MG63 (cell line): ENCODE measurements at regions not wholly inside any gene's neighbourhood (a gene's known extent, or its start where the extent isn't known, plus 50 kb on each side); places are given as distances from the start of the nearest gene placed in this dataset.

Source experiments
- DNase-seq: peaks from one replicate; pipeline ENCODE4 v3.0.0-alpha.2; 2020
- H3K27me3 ChIP-seq: fragments of 250-450 bp; sonication (Bioruptor Pico); 2 replicates; pipeline ENCODE4 v1.5.1; 2020; ENCODE audit warnings: mild to moderate bottlenecking, moderate library complexity
- H3K36me3 ChIP-seq: fragments of 250-450 bp; sonication (Bioruptor Pico); 2 replicates; pipeline ENCODE4 v1.5.1; 2020; ENCODE audit warnings: mild to moderate bottlenecking, moderate library complexity
- H3K4me3 ChIP-seq: fragments of 250-450 bp; sonication (Bioruptor Pico); 2 replicates; pipeline ENCODE4 v1.5.1; 2020; ENCODE audit warnings: mild to moderate bottlenecking, moderate library complexity
- H3K9me3 ChIP-seq: fragments of 250-450 bp; sonication (Bioruptor Pico); 2 replicates; pipeline ENCODE4 v1.5.1; 2020; ENCODE audit warnings: mild to moderate bottlenecking, moderate library complexity

DNA sequence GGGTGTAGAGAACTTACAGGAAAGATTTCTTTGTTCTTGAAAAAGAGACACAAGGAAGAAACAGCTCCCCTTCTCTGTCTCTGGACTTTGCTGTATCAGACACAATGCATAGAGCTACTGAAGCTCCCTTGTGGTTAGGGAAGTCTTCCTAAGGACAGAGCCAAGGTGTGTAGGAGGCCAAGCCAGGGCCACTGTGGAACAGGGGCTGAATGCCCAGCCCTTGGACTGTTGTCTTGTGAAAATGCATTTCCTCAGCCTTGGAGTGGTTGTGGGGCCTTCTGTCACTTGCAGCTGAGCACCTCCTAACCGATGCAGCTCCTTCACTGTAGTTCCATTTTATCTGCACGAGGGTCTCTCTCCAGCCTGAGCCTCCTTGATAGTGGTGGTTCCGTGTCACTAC is 353.4 kb downstream of the CCSER2 start:
- no peaks in the 10 kb centered on the region for H3K36me3 ChIP-seq
- no peak for DNase-seq
- no peaks in the 10 kb centered on the region for H3K9me3 ChIP-seq
- peaks cover 4% of the 10 kb centered on the region; the same call in 1 of the 2 replicates for H3K27me3 ChIP-seq
- no peak overlapping the region for H3K4me3 ChIP-seq

GRCh38 chr10:84683550-84683949 is 355.2 kb downstream of the CCSER2 start:
- DNase-seq = no peak
- Histone ChIP-seq H3K4me3 (no peak overlapping the region), H3K36me3 (no peaks in the 10 kb centered on the region), H3K9me3 (no peaks in the 10 kb centered on the region), H3K27me3 (no peaks in the 10 kb centered on the region)

DNA sequence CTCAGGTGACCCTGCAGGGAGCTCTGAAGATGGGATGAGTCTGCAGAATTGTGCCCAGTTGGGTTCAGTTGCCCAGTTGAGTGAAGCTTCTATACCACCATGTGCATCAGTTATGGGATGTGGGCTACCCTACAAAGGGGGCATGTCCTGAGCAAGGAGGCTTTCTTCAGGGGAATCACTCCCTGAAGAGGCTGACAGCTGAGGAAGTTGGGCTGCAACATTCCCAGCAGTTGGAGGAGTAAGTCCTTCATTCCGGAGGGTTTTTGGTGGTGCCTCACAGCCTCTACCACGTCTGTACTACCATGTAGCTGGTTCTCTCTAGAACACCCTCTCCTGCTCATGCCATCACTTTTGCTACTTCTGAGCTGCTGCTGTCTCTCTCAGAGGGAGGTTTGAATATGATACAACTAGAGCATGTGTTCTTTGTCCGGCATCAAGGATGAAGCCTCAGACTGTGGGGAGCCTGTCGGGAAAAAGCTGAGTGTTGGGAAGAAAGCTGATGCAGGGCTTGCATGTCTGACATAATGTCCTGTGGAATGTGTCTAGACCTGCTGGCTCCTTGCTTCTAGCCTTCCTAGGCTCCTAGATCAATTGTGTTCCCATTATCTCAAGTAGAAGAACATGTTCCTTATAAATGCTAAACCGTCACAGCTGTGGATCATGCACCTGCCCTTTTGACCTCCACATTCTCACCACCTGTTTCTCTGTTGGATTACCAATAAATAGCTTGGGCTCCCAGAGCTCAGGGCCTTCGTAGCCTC is 355.8 kb downstream of the CCSER2 start:
- no peaks in the 10 kb centered on the region for H3K27me3 ChIP-seq
- no peak for DNase-seq
- no peaks in the 10 kb centered on the region for H3K36me3 ChIP-seq
- H3K9me3 ChIP-seq = no peaks in the 10 kb centered on the region
- H3K4me3 ChIP-seq = no peak overlapping the region

DNA sequence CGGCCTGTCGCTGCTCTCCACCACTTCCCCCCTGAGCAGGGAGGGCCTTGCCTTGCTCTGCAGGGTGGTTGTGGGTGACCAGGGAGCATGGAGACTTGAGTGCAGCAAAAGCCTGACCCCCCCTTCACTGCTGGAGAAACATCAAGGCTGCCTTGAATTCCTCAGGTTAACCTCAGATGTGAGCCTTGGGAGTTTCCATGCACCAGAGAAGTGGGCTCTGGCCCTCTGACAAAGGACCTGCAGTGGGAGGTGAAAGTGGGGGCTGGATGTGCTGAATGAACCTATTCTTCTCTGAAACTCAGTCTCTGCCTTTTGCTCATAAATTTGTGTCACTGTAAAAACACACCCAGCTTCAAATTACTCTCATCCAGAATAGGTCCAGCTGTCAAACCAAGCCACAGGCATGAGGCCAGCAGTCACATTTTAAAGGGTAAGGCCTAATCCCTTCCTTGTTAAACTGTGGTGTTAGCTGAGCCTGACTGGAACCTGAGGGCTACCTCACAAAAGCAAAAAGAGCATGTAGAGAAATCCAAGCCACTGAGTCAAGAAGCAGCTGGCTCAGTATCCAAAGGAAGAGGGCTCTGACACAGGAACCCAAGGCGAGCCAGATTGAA is 356.8 kb downstream of the CCSER2 start:
- H3K36me3 ChIP-seq = no peaks in the 10 kb centered on the region
- no peaks in the 10 kb centered on the region for H3K27me3 ChIP-seq
- DNase-seq = no peak
- no peaks in the 10 kb centered on the region for H3K9me3 ChIP-seq
- H3K4me3 ChIP-seq = no peak overlapping the region

GRCh38 chr10:84693006-84693405 is 364.6 kb downstream of the CCSER2 start:
- H3K4me3 ChIP-seq = no peak overlapping the region
- H3K27me3 ChIP-seq = no peaks in the 10 kb centered on the region
- H3K36me3 ChIP-seq = no peaks in the 10 kb centered on the region
- DNase-seq = no peak
- H3K9me3 ChIP-seq = no peaks in the 10 kb centered on the region

DNA sequence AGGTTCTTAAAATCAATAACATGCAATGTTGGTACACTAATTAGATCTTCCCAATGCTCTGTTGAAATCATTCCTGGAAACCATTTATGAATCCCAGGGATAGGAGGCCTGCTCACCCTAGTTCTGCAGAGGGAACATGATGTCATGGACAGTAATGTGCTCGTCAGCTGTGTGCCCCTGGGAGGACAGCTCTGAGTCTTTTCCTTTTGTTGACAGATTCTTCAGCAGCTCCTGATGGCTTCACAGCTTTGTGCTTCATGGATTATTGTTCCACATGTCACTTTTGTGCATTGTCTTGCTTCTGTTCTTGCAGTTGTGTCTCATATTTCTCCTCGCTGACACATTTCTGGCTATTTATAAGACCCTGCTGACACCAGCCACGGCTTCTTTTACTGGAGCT is 367.5 kb downstream of the CCSER2 start:
- Histone ChIP-seq H3K36me3 (no peaks in the 10 kb centered on the region), H3K9me3 (no peaks in the 10 kb centered on the region), H3K27me3 (no peaks in the 10 kb centered on the region), H3K4me3 (no peak overlapping the region)
- no peak for DNase-seq

DNA sequence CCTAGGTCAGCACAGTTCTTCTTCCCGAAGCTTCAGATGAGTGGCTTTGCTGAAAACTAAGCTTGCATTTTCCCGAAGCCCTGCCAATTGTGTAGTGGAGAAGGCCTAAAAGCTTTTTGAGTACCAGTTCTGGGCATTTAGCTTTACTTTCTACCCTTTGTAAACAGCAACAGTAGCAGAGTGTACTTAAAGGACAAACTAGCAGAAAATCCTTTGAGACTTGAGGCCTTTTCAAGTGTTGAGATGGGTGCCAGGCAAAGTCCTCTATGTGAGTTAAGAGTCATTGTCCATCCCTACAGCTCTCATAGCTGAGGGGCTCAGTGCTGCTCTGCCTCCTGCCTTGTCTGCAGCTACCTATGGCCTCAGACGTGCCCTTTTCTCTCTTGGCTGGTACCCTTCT is 368.2 kb downstream of the CCSER2 start:
- Histone ChIP-seq H3K9me3 (no peaks in the 10 kb centered on the region), H3K36me3 (no peaks in the 10 kb centered on the region), H3K27me3 (no peaks in the 10 kb centered on the region), H3K4me3 (no peak overlapping the region)
- no peak for DNase-seq

DNA sequence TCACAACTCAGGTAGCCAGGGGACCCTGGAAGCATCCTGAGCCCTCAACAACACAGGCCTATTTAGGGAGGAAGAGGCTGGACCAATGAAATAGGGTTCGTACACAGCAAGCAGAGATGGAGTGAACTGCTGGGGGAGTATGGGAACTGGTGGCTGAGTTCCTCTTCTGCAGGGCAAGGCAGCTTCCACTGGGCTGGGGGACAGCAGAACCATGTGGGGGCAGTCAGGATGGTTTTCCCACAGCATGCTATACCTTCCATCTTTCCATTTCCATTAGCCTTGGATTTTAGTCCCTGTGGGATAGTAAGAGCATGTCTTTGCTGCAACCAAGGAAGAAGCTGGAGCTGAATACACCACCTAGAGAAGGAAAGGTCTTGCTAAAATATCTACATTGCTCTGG is 370.6 kb downstream of the CCSER2 start:
- no peak for DNase-seq
- no peaks in the 10 kb centered on the region for H3K36me3 ChIP-seq
- H3K4me3 ChIP-seq = no peak overlapping the region
- no peaks in the 10 kb centered on the region for H3K9me3 ChIP-seq
- no peaks in the 10 kb centered on the region for H3K27me3 ChIP-seq

- Histone ChIP-seq H3K36me3 (no peaks in the 10 kb centered on the region), H3K4me3 (no peak overlapping the region), H3K27me3 (no peaks in the 10 kb centered on the region), H3K9me3 (no peaks in the 10 kb centered on the region)
- no peak for DNase-seq
Observed at GRCh38 chr10:84700668-84701369, 372.4 kb downstream of the CCSER2 start.

DNA sequence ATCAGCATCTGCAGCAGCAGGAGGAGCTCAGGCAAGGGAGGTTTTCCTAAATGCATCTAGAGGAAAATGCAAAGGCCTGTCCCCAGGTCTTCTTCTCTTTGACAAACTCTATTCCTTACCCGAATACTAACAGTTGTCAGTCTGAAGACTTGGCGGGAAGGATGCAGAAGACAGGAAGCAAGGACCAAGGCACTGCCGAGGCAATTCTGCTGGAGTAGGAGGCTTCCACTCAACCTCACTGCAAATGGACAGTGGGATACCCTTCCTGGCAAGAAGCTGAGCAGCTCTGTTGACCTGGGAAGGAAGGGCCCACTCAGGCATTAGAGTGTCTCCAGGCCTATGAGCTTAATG is 373.0 kb downstream of the CCSER2 start:
- H3K36me3 ChIP-seq = no peaks in the 10 kb centered on the region
- H3K27me3 ChIP-seq = no peaks in the 10 kb centered on the region
- no peak for DNase-seq

DNA sequence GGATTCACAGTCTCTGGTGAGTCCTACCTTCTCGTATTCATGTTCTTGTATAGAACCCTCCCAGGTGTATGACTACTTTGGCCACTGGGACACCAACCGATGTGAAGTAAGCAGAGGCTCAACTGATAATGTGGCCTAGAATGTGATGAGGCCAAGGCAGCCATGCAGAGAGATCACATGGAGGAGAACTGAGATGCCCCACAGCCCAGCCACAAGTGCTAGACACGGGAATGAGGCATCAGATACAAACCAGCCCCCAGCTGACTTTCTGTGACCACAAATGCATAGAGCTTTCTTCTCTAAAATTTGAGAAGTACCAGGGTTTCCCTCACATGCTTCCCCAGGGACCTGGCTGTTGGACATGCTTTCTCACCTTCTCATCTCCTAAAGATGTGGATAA is 375.7 kb downstream of the CCSER2 start:
- Histone ChIP-seq H3K36me3 (no peaks in the 10 kb centered on the region), H3K9me3 (no peaks in the 10 kb centered on the region), H3K4me3 (no peak overlapping the region), H3K27me3 (no peaks in the 10 kb centered on the region)
- DNase-seq = no peak

More for the DNA sequence above, 373.0 kb downstream of the CCSER2 start:
- Histone ChIP-seq H3K4me3 (no peak overlapping the region), H3K9me3 (no peaks in the 10 kb centered on the region)

- Histone ChIP-seq H3K27me3 (no peaks in the 10 kb centered on the region), H3K36me3 (no peaks in the 10 kb centered on the region), H3K4me3 (no peak overlapping the region), H3K9me3 (no peaks in the 10 kb centered on the region)
- no peak for DNase-seq
Observed at GRCh38 chr10:84706431-84706830, 378.0 kb downstream of the CCSER2 start.

DNA sequence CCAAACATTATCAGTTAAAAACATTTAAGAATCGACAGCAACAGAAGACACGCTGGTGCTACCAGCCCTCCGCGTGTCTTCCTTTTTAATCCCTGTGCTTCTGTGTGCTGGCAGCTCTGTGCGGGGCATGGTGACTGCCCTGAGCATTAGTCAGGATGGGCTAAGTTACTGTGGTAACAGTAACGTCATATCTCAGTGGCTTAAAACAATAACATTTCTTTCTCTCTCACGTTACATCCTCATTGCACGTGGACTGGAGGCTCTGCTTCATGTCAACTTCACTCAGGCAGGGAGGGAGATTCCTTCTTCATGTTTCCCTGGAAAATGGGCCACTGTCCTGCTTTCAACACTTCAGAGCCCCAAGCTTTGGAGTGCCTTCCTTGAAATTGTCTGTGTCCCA is 378.5 kb downstream of the CCSER2 start:
- DNase-seq = peak; percentile 43
- Histone ChIP-seq H3K9me3 (no peaks in the 10 kb centered on the region), H3K27me3 (no peaks in the 10 kb centered on the region), H3K36me3 (no peaks in the 10 kb centered on the region), H3K4me3 (no peak overlapping the region)

- Histone ChIP-seq H3K9me3 (no peaks in the 10 kb centered on the region), H3K27me3 (no peaks in the 10 kb centered on the region), H3K4me3 (no peak overlapping the region), H3K36me3 (no peaks in the 10 kb centered on the region)
- peak; percentile 23 for DNase-seq
Observed at GRCh38 chr10:84715911-84716310, 387.5 kb downstream of the CCSER2 start.

GRCh38 chr10:84718877-84719616 is 390.7 kb downstream of the CCSER2 start:
- no peak overlapping the region for H3K4me3 ChIP-seq
- H3K27me3 ChIP-seq = no peaks in the 10 kb centered on the region; the same call in 1 of the 2 replicates
- DNase-seq = no peak
- no peaks in the 10 kb centered on the region for H3K9me3 ChIP-seq
- no peaks in the 10 kb centered on the region for H3K36me3 ChIP-seq

GRCh38 chr10:84719687-84720086 is 391.3 kb downstream of the CCSER2 start:
- no peaks in the 10 kb centered on the region for H3K36me3 ChIP-seq
- no peaks in the 10 kb centered on the region; the same call in 1 of the 2 replicates for H3K27me3 ChIP-seq
- H3K9me3 ChIP-seq = no peaks in the 10 kb centered on the region
- no peak overlapping the region for H3K4me3 ChIP-seq
- no peak for DNase-seq

DNA sequence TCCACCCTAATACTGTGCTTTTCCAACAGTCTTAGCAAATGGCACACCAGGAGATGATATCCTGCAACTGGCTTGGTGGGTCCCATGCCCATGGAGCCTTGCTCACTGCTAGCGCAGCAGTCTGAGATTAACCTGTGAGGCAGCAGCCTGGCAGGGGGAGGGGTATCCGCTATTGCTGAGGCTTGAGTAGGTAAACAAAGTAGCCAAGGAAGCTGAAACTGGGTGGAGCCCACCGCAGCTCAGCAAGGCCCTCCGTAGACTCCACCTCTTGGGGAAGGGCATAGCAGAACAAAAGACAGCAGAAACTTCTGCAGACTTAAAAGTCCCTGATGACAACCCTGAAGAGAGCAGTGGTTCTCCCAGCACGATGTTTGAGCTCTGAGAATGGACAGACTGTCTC is 399.0 kb downstream of the CCSER2 start:
- Histone ChIP-seq H3K4me3 (no peak overlapping the region), H3K36me3 (no peaks in the 10 kb centered on the region), H3K9me3 (no peaks in the 10 kb centered on the region), H3K27me3 (0 out of 2 replicates have a peak, but pooled peaks cover 2% of the 10 kb centered on the region)
- no peak for DNase-seq
